Peyer's patch (tissue), 4 donors: ENCODE measurements at regions not wholly inside any gene's neighbourhood (a gene's known extent, or its start where the extent isn't known, plus 50 kb on each side); places are given as distances from the start of the nearest gene placed in this dataset.

ENCODE experiments used
- CTCF ChIP-seq, 6 experiments: fragments of 450-650 bp in 4 of 6; fragments of 200-600 bp in 2 of 6; sonication (generic) in 1 of 6; IDR thresholded peaks; one replicate each; pipeline ENCODE4 v1.5.1; 2017 to 2019; ENCODE audit warnings: antibody characterized with exemption in 6 of 6, mild to moderate bottlenecking in 3 of 6, moderate library complexity in 1 of 6
- POLR2A ChIP-seq, 2 donors: fragments of 450-650 bp; IDR thresholded peaks; one replicate each; pipeline ENCODE4 v1.5.1; 2017; ENCODE audit warnings: antibody characterized with exemption in 2 of 2, mild to moderate bottlenecking in 2 of 2, moderate library complexity in 2 of 2

GRCh38 chr20:40307997-40308396, 381.0 kb downstream of the MAFB start:
- TF ChIP-seq CTCF (IDR thresholded peaks at IDR 0.05), result no peak
- no peak for TF ChIP-seq POLR2A (IDR thresholded peaks at IDR 0.05)
